PC-9 (cell line): ENCODE measurements at regions not wholly inside any gene's neighbourhood (a gene's known extent, or its start where the extent isn't known, plus 50 kb on each side); places are given as distances from the start of the nearest gene placed in this dataset.

Source experiments
- CTCF ChIP-seq: fragments of 200-600 bp; sonication (generic); conservative IDR thresholded peaks from 2 replicates; pipeline ENCODE4 v1.6.1; 2017; ENCODE audit warnings: mixed run types, antibody characterized with exemption, mild to moderate bottlenecking, moderate library complexity
- EZH2 ChIP-seq: fragments of 200-600 bp; sonication (generic); IDR thresholded peaks from 2 replicates; pipeline ENCODE4 v1.8.0; 2017; ENCODE audit warnings: antibody characterized with exemption, low read depth

- no peak for TF ChIP-seq CTCF
- TF ChIP-seq EZH2 = no peak
Measured at GRCh38 chr10:63899673-63900300, 378.6 kb downstream of the REEP3 start.
